Osteoblast (primary cell): ENCODE measurements at regions not wholly inside any gene's neighbourhood (a gene's known extent, or its start where the extent isn't known, plus 50 kb on each side); places are given as distances from the start of the nearest gene placed in this dataset.

Experiments
- DNase-seq: peaks from one replicate; pipeline ENCODE4 v3.0.0; 2011; ENCODE audit warnings: low spot score, mixed read lengths; ENCODE audit not compliant: insufficient read length; ENCODE audit errors: missing footprints
- H2AFZ ChIP-seq: 2 replicates; pipeline ENCODE4 v1.6.0; 2011; ENCODE audit warnings: mild to moderate bottlenecking, low read length
- H3K27ac ChIP-seq: 2 replicates; pipeline ENCODE4 v1.5.1; 2011; ENCODE audit warnings: mild to moderate bottlenecking, low read depth, low read length, moderate library complexity
- H3K27me3 ChIP-seq: 2 replicates; pipeline ENCODE4 v1.6.0; 2012; ENCODE audit warnings: mild to moderate bottlenecking, control low read depth, inconsistent platforms, low read length, moderate library complexity; ENCODE audit not compliant: insufficient read depth
- H3K36me3 ChIP-seq: 2 replicates; pipeline ENCODE4 v1.5.1; 2011; ENCODE audit warnings: mild to moderate bottlenecking, low read length, control low read depth, moderate library complexity; ENCODE audit not compliant: insufficient read depth
- H3K4me1 ChIP-seq: 2 replicates; pipeline ENCODE4 v1.5.1; 2011; ENCODE audit warnings: mild to moderate bottlenecking, low read length, control low read depth, moderate library complexity; ENCODE audit not compliant: insufficient read depth
- H3K4me2 ChIP-seq: 2 replicates; pipeline ENCODE4 v1.6.0; 2011; ENCODE audit warnings: mild to moderate bottlenecking, low read length; ENCODE audit not compliant: insufficient read depth
- H3K4me3 ChIP-seq: fragments of 200-600 bp; sonication (generic); 3 replicates; pipeline ENCODE4 v1.5.1; 2012; ENCODE audit warnings: mild to moderate bottlenecking, low read length, inconsistent platforms; ENCODE audit not compliant: insufficient read depth
- H3K79me2 ChIP-seq: 2 replicates; pipeline ENCODE4 v1.6.0; 2012; ENCODE audit warnings: mild to moderate bottlenecking, low read length, control low read depth, inconsistent platforms; ENCODE audit not compliant: insufficient read depth
- H3K9me3 ChIP-seq: 2 replicates; pipeline ENCODE4 v1.5.1; 2011; ENCODE audit warnings: low read depth, low read length, control low read depth
- H4K20me1 ChIP-seq: 2 replicates; pipeline ENCODE4 v1.6.0; 2012; ENCODE audit warnings: mild to moderate bottlenecking, low read length, control low read depth; ENCODE audit not compliant: insufficient read depth
- TF ChIP-seq, protein P1 (sequence below): IDR thresholded peaks from 2 replicates; pipeline ENCODE4 v1.5.1; 2011; ENCODE audit warnings: mild to moderate bottlenecking, low read depth, low read length, moderate library complexity; ENCODE audit errors: extremely low read depth

DNA sequence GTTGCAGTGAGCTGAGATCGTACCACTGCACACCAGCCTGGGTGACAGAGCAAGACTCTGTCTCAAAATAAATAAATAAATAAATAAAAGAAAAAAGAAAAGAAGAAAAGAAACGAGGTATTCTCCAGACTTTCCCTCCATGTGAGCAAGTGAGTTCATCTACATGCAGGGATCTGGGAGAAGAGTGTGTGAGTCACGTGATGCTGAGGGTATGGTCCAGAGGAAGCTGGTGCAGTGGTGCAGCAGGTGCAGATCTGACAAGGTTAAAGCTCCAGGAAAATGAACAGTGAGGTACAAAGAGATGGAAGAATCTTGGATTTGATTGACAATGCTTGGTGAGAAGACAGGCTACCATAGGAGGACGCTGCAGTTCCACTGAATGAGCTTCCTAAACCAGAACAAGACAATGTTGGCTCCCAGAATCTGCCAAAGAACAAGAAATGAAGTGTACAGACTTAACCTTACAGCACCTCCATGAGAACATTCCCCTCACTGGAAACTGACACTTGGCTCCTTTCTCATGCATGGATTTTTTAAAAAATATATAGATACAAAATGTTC is 79.5 kb upstream of the BTBD3 start:
- Histone ChIP-seq H3K36me3 (no peaks in the 10 kb centered on the region), H3K4me3 (no peak overlapping the region), H3K4me2 (no peak overlapping the region), H4K20me1 (no peaks in the 10 kb centered on the region), H3K27ac (no peak overlapping the region), H3K79me2 (no peaks in the 10 kb centered on the region), H3K27me3 (no peaks in the 10 kb centered on the region), H3K4me1 (no peaks in the 10 kb centered on the region), H3K9me3 (no peaks in the 10 kb centered on the region), H2AFZ (no peak overlapping the region)
- DNase-seq, result no peak
- TF ChIP-seq, protein P1, sequence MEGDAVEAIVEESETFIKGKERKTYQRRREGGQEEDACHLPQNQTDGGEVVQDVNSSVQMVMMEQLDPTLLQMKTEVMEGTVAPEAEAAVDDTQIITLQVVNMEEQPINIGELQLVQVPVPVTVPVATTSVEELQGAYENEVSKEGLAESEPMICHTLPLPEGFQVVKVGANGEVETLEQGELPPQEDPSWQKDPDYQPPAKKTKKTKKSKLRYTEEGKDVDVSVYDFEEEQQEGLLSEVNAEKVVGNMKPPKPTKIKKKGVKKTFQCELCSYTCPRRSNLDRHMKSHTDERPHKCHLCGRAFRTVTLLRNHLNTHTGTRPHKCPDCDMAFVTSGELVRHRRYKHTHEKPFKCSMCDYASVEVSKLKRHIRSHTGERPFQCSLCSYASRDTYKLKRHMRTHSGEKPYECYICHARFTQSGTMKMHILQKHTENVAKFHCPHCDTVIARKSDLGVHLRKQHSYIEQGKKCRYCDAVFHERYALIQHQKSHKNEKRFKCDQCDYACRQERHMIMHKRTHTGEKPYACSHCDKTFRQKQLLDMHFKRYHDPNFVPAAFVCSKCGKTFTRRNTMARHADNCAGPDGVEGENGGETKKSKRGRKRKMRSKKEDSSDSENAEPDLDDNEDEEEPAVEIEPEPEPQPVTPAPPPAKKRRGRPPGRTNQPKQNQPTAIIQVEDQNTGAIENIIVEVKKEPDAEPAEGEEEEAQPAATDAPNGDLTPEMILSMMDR, result peak; percentile 10

DNA sequence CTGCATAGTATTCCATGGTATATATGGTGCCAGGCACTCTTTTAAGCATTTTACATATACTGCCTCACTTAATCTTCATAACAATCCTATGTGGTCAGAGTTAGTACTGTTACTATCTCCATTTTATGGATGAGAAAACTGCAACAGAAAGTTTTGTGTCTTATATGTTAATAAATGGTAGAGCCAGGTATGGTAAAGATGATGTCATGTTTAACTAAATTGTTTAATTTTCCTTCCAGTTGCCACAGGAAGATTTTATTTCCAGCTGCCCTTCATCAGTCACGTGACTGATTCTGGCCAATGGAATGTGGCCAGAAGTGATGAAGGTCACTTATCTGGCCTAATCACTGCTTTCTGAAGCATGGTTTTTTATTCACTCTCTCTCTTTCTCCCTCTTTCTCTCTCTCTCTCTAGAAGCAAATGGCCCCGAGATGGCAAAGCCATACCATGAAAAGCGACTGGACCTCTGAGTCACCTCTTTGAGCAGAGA is 75.7 kb upstream of the BTBD3 start:
- H3K27ac ChIP-seq, result no peak overlapping the region
- H3K36me3 ChIP-seq, result no peaks in the 10 kb centered on the region
- no peaks in the 10 kb centered on the region for H3K9me3 ChIP-seq
- peaks cover 12% of the 10 kb centered on the region for H3K4me1 ChIP-seq
- no peak overlapping the region for H3K4me2 ChIP-seq
- no peaks in the 10 kb centered on the region for H3K27me3 ChIP-seq
- H2AFZ ChIP-seq, result no peak overlapping the region
- no peak overlapping the region for H3K4me3 ChIP-seq
- no peak for DNase-seq
- TF ChIP-seq, protein P1, result no peak
- no peaks in the 10 kb centered on the region for H4K20me1 ChIP-seq
- H3K79me2 ChIP-seq, result no peaks in the 10 kb centered on the region

- no peaks in the 10 kb centered on the region for H3K9me3 ChIP-seq
- no peaks in the 10 kb centered on the region for H3K79me2 ChIP-seq
- H3K4me2 ChIP-seq, result no peak overlapping the region
- H3K27me3 ChIP-seq, result no peaks in the 10 kb centered on the region
- peaks cover 17% of the 10 kb centered on the region for H3K4me1 ChIP-seq
- DNase-seq, result no peak
- H3K36me3 ChIP-seq, result no peaks in the 10 kb centered on the region
- H3K27ac ChIP-seq, result no peak overlapping the region
- no peaks in the 10 kb centered on the region for H4K20me1 ChIP-seq
- H2AFZ ChIP-seq, result no peak overlapping the region
- TF ChIP-seq, protein P1, result no peak
- H3K4me3 ChIP-seq, result no peak overlapping the region
Measured at GRCh38 chr20:11843289-11843688, 74.4 kb upstream of the BTBD3 start.

DNA sequence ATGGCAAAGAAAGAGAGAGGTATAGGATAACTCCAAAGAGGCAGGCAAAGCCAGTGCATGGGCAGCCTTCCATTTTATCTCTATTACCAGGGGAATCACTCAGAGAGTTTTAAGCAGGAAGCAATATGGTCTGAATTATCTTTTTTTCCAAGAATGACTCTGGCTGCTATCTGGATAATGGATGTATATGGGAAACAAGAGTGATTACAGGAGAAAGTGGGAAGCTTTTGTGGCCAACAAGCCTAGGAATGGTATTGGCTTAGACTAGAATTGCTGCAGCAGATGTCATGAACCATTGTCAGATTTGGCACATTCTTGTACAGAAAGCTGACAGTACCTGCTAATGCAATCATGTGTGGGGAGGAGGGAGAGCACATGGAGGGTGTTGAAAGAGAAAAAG is 73.0 kb upstream of the BTBD3 start:
- no peak for DNase-seq
- Histone ChIP-seq H4K20me1 (no peaks in the 10 kb centered on the region), H3K27me3 (no peaks in the 10 kb centered on the region), H2AFZ (no peak overlapping the region), H3K4me3 (no peak overlapping the region), H3K4me1 (peaks cover 24% of the 10 kb centered on the region), H3K9me3 (no peaks in the 10 kb centered on the region), H3K27ac (no peak overlapping the region), H3K79me2 (no peaks in the 10 kb centered on the region), H3K36me3 (no peaks in the 10 kb centered on the region), H3K4me2 (no peak overlapping the region)
- TF ChIP-seq, protein P1, result no peak
